Muscle of leg (tissue), 3 donors: ENCODE measurements at regions not wholly inside any gene's neighbourhood (a gene's known extent, or its start where the extent isn't known, plus 50 kb on each side); places are given as distances from the start of the nearest gene placed in this dataset.
A peak's percentile ranks its signal among the peaks of the same experiment; 100 is the strongest.

ENCODE experiments used
- DNase-seq: peaks from one replicate; pipeline ENCODE4 v3.0.0; 2013
- H3K27ac ChIP-seq: one replicate; pipeline ENCODE4 v1.5.1; 2013; ENCODE audit warnings: mild to moderate bottlenecking, low read length, control low read depth
- H3K27me3 ChIP-seq: one replicate; pipeline ENCODE4 v1.6.1; 2013; ENCODE audit warnings: low read length; ENCODE audit not compliant: control insufficient read depth, insufficient read depth
- H3K36me3 ChIP-seq: one replicate; pipeline ENCODE4 v1.6.1; 2013; ENCODE audit warnings: low read length; ENCODE audit not compliant: control insufficient read depth, insufficient read depth
- H3K4me1 ChIP-seq: one replicate; pipeline ENCODE4 v1.6.1; 2013; ENCODE audit warnings: low read length; ENCODE audit not compliant: control insufficient read depth, insufficient read depth
- H3K4me3 ChIP-seq: one replicate; pipeline ENCODE4 v1.5.1; 2013; ENCODE audit warnings: low read length, control low read depth
- H3K9me3 ChIP-seq: replicated peaks from 2 replicates; pipeline ENCODE4 v1.6.1; 2013; ENCODE audit warnings: low read depth, low read length; ENCODE audit not compliant: control insufficient read depth
- WGBS: methylation state at CpG from one replicate; pipeline ENCODE4 v1.1.5; 2013; ENCODE audit warnings: missing lambda C conversion rate; ENCODE audit not compliant: insufficient coverage; 5-methylcytosine and 5-hydroxymethylcytosine counted together

- Histone ChIP-seq H3K36me3 (no peaks in the 10 kb centered on the region), H3K9me3 (peaks cover 6% of the 10 kb centered on the region), H3K4me1 (no peaks in the 10 kb centered on the region), H3K27me3 (no peaks in the 10 kb centered on the region), H3K27ac (no peak overlapping the region), H3K4me3 (no peak overlapping the region)
- 89% methylated on average over 6 of the region's 7 CpGs for WGBS
- DNase-seq = no peak
These were observed 351.6 kb upstream of the NCAM2 start for GRCh38 chr21:20646431-20647165.

DNA sequence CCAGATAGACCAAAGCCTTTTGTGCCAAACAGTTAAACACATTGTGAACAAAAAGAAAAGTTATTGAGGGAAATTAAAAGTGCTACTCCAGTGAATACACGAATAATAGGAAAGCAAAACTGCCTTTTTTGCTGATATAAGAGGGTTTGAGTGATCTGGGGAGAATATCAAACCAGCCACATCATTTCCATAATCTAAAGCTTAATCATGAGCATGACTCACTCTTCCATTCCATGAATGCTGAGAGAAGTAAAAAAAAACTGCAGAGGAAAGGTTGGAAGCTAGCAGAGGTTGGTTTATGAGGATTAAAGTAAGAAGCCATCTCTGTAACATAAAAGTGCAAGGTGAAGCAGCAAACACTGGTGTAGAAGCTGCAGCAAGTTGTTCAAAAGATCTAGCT is 350.6 kb upstream of the NCAM2 start:
- Histone ChIP-seq H3K36me3 (no peaks in the 10 kb centered on the region), H3K27me3 (no peaks in the 10 kb centered on the region), H3K4me3 (no peak overlapping the region), H3K27ac (no peak overlapping the region), H3K4me1 (no peaks in the 10 kb centered on the region), H3K9me3 (peaks cover 6% of the 10 kb centered on the region)
- WGBS = no CpG with 5 or more reads among the region's 1 CpG
- no peak for DNase-seq

DNA sequence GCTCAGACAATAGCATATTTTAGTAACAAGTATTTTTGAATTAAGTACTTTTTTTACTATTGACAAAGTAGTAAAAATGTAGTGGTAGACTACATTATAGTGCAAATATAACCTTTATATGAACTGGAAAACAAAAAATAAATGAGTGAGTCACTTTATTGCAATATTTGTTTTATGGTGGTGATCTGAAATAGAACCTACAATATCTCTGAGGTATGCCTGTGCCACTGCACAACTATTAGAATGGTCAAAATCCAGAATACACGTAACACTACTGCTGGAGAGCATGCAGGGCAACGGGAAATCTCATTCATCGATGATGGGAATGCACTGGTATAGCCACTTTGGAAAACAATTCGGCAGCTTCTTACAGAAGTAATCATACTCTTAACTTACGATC is 349.0 kb upstream of the NCAM2 start:
- Histone ChIP-seq H3K4me1 (no peaks in the 10 kb centered on the region), H3K27ac (no peak overlapping the region), H3K27me3 (no peaks in the 10 kb centered on the region), H3K36me3 (no peaks in the 10 kb centered on the region), H3K9me3 (peaks cover 6% of the 10 kb centered on the region), H3K4me3 (no peak overlapping the region)
- DNase-seq = no peak
- WGBS = no CpG with 5 or more reads among the region's 5 CpGs

DNA sequence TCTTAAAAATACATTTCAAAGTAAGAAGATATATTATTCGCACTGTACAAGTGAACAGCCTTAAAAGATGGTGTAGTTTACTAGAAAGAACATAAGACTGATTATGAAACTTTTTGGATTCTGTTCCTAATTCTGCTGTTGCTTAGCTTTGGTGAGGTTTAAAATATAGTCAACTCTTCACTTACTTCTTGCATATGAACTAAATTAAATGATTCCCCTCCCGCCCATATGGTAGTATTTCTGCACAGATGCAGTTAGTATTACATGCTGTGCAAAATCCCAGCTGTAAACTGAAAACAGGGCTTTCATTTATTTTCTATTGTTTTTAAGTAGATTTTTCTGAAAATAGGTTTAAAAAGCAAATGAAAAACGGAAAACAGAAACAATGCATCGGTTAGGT is 345.4 kb upstream of the NCAM2 start:
- Histone ChIP-seq H3K27me3 (no peaks in the 10 kb centered on the region), H3K9me3 (no peaks in the 10 kb centered on the region), H3K36me3 (no peaks in the 10 kb centered on the region), H3K4me3 (no peak overlapping the region), H3K27ac (no peak overlapping the region), H3K4me1 (no peaks in the 10 kb centered on the region)
- WGBS = 33% methylated on average over 2 of the region's 4 CpGs
- peak; percentile 72 for DNase-seq

DNA sequence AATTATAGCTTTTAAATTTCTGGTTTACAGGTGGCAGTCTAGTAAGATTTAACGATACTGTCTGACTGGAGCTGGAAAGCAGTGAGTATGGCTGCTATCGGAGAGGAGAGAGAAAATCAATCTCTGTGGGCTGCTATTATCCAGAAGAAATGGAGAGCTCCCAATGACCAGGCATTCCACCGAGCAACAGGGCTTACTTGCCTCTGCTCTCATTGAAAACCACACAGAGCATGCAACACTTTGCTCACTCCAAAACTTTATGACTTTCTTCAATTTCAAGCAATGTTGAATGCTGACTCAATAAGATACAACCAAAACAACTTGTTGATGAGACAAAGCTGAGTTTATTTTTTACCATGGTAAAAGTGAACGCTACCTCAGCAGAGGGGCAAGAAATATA is 337.0 kb upstream of the NCAM2 start:
- Histone ChIP-seq H3K4me3 (no peak overlapping the region), H3K9me3 (no peaks in the 10 kb centered on the region), H3K36me3 (no peaks in the 10 kb centered on the region), H3K4me1 (no peaks in the 10 kb centered on the region), H3K27ac (no peak overlapping the region), H3K27me3 (no peaks in the 10 kb centered on the region)
- DNase-seq = no peak
- WGBS = 83% methylated on average over 1 of the region's 4 CpGs

DNA sequence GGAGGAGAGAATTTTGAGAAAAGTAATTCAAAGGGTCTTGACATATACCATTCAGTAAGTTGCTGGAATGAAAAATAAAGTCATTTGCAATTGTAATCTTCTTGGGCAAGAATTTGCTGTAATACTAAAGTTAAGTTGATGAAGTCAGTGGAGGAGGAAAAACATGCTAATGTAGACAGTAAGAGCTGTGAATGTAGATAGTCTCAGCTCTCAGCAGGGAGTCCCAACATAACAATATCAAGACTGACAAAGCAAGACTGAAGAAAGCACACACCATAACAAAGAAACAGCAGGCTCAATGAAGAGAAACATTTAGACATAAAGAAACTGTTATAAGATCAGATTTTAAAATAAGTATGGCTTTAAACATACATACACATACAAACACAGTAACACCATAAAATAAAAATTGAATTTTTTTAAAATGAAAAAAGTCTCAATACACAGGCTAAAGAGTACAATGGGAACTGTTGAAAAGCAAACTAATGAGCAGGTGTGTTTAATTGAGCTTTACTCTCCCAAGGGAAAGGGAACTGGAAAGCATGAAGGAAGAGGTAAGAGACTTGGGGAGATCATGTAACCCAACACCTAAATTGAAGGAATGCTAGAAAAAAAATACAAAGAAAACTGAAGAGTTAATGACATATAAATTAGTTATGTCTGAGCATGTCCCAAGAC is 336.3 kb upstream of the NCAM2 start:
- H3K36me3 ChIP-seq = no peaks in the 10 kb centered on the region

GRCh38 chr21:20662514-20662913 is 335.7 kb upstream of the NCAM2 start:
- Histone ChIP-seq H3K4me3 (no peak overlapping the region), H3K4me1 (no peaks in the 10 kb centered on the region), H3K36me3 (no peaks in the 10 kb centered on the region), H3K9me3 (no peaks in the 10 kb centered on the region), H3K27ac (no peak overlapping the region), H3K27me3 (no peaks in the 10 kb centered on the region)
- 14% methylated on average over 1 of the region's 2 CpGs for WGBS
- no peak for DNase-seq

More for the DNA sequence above, 336.3 kb upstream of the NCAM2 start:
- Histone ChIP-seq H3K4me1 (no peaks in the 10 kb centered on the region), H3K27ac (no peak overlapping the region), H3K9me3 (no peaks in the 10 kb centered on the region), H3K4me3 (no peak overlapping the region), H3K27me3 (no peaks in the 10 kb centered on the region)
- no peak for DNase-seq

- no peaks in the 10 kb centered on the region for H3K36me3 ChIP-seq
- peaks cover under 1% of the 10 kb centered on the region for H3K9me3 ChIP-seq
- 67% methylated on average over 1 of the region's 2 CpGs for WGBS
- no peak overlapping the region for H3K4me3 ChIP-seq
- DNase-seq = no peak
- no peaks in the 10 kb centered on the region for H3K4me1 ChIP-seq
- no peaks in the 10 kb centered on the region for H3K27me3 ChIP-seq
- H3K27ac ChIP-seq = no peak overlapping the region
These were observed 330.3 kb upstream of the NCAM2 start for GRCh38 chr21:20667931-20668330.

GRCh38 chr21:20685475-20685874 is 312.7 kb upstream of the NCAM2 start:
- Histone ChIP-seq H3K9me3 (no peaks in the 10 kb centered on the region), H3K4me3 (no peak overlapping the region), H3K27ac (no peak overlapping the region), H3K27me3 (no peaks in the 10 kb centered on the region), H3K4me1 (no peaks in the 10 kb centered on the region), H3K36me3 (no peaks in the 10 kb centered on the region)
- no peak for DNase-seq
- WGBS = no CpG with 5 or more reads among the region's 1 CpG

DNA sequence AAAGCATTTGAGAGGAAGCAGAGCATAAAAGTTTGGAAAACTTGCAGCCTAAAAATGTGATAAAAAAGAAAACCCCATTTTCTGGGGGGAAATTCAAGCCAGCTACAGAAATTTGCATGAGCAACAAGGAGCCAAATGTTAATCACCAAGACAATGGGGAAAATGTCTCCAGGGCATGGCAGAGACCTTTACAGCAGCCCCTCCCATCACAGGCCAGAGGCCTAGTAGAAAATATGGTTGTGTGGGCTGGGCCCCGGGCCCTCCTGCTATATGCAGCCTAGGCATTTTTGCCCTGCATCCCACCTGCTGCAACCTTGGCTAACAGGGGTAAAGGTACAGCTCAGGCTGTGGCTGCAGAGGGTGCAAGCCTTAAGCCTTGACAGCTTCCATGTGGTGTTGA is 299.6 kb upstream of the NCAM2 start:
- no peaks in the 10 kb centered on the region for H3K36me3 ChIP-seq
- no peak overlapping the region for H3K27ac ChIP-seq
- 40% methylated on average over 1 of the region's 1 CpG for WGBS
- no peaks in the 10 kb centered on the region for H3K4me1 ChIP-seq
- no peaks in the 10 kb centered on the region for H3K27me3 ChIP-seq
- H3K4me3 ChIP-seq = no peak overlapping the region
- DNase-seq = no peak
- H3K9me3 ChIP-seq = no peaks in the 10 kb centered on the region
